Posterior vena cava (tissue), 2 donors: ENCODE measurements at regions not wholly inside any gene's neighbourhood (a gene's known extent, or its start where the extent isn't known, plus 50 kb on each side); places are given as distances from the start of the nearest gene placed in this dataset.

Experiments
- DNase-seq: peaks from one replicate; pipeline ENCODE4 v3.0.0-alpha.2; 2020; ENCODE audit warnings: low spot score
- intact Hi-C, 2 donors: fragments of 100-400 bp; cut with DNase I; formaldehyde crosslinking; loops; one replicate each; pipeline versions ENCODE4 v1.14.1 to v1.14.2; 2022 to 2023
- donor health status: DM: yes; HTN: yes; CAD: no.
- donor health status: DM: yes; HTN: yes; CAD: no.

DNA sequence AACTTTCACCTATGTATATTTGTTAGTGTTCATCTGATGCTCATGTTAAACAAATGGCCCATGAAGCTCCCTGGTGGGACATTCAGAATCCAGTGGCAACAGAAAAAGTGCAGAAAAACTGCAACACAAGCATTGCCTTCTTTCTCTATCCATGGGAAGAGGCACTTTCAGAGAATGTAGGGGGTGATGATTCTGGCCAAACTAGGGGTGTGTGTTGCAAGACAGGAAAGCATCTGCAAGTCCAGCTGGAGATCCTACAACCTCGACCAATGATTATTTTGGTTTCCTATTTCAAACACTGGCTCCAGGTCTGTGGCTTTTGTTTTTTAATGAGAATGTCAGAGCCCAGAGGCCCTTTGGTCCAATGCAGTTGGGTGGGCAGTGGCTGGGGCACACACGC is 198.7 kb downstream of the CXCL12 start:
- intact Hi-C loops: no loop called here
- no peak for DNase-seq

DNA sequence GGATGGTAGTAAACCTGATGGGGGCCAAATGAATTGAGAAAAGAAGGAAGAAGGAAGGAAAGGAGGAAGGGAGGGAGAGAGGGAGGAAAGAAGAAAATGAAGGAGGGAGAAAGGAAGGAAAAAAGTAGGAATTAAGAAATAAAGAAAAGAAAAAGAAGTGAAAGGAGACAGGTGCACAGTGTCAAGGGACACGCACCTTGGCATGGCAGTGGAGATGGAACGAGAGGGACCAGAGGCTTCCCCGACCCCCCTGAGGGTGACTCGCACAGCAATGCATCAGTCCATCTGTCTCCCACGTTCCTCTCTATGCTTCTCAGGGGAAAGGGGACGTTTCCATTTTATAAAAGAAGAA is 199.6 kb downstream of the CXCL12 start:
- no peak for DNase-seq
- intact Hi-C loops: no loop called here

DNA sequence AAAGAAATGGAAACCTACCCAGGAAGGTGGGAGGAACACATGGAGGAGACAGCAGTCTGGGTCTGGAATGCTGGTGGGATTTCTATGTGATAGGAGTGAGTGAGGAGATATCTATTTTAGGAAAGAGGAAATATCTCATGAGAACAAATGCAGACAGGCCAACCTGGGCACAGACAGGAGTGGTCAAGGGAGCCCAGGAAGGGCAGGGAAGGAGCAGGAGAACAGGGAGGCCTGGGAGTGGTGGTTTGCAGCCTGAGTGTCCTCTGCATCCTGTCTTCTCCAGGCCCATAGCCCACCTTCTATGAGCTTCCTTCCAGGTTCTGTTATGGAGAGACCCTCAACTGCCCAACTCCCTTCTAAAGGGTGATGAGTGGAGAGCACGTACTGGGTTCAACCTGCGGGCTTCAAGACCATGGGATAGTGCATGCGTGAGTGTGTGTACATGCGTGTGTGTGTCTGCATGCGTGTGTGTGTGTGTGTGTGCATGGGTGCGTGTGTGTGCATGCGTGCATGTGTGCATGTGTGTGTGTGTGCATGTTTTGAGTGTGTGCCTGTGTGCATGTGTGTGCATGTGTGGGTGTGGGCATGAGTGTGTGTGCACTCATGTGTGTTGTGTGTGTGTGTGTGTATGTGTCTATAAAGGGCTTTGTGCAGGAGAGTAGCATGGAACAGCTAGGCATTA is 200.1 kb downstream of the CXCL12 start:
- no peak for DNase-seq
- intact Hi-C loops: no loop called here

DNA sequence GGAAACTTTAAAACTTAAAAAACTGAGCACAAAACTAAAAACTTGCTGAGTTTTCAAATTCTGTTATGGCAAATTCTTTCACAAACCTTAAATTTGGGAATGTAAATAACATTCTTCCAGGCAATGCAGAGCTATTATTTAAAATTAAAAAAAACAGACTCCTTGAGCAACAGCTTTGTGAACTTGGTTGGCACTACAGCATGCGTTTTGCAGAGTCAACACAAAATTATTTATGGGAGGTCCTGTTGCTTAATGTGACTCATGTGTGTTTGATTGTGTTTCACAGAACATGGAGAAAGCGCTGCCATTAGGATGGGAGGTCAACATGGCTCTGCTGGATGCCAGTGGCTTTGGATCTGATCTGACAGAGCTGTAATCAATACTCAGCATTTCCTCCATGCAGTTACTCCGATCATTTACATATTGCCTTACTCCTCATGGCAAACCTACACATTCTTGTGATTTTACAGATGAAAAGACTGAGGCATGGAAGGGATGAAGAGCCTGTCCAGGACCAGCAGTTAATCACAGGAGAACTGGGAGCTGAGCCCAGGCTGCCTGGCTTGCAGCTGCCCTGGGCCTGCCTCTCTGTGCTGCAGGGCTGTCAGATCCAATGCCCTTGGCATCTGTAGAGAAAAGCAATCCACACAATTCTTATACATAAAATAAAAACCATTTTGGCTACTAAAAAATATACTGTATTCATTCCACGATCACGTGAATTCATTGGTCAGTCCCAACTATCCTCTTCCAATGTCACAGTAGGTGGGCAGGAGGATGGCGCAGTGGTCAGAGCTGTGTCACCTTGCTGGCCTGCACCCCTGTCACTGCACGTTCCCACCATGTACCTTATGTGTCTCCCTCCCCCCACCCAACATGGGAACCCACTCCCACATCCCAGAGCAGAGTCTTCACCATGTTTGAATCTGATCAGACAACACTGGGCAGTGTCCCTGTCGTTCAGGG is 200.9 kb downstream of the CXCL12 start:
- DNase-seq: no peak
- intact Hi-C loops: no loop called here

DNA sequence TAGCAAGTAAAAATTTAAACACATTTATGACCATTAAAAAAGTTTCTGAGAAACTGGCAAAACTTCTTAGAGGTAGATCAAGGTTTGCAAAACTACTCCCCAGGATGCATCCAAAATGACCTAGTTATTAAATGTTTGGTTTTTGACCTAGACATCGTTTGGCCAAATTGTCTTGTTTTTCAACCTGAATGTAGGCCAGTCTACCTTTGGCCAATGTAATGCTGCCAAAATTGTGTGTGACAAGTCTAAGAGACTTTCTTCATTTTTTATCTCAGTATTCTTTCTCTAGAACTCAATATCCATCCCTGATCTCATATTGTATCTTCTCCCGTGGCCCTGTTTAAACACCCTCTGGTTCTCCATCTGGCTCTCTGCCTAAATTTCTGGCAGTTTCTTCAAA is 202.0 kb downstream of the CXCL12 start:
- no peak for DNase-seq
- intact Hi-C loops: no loop called here

DNA sequence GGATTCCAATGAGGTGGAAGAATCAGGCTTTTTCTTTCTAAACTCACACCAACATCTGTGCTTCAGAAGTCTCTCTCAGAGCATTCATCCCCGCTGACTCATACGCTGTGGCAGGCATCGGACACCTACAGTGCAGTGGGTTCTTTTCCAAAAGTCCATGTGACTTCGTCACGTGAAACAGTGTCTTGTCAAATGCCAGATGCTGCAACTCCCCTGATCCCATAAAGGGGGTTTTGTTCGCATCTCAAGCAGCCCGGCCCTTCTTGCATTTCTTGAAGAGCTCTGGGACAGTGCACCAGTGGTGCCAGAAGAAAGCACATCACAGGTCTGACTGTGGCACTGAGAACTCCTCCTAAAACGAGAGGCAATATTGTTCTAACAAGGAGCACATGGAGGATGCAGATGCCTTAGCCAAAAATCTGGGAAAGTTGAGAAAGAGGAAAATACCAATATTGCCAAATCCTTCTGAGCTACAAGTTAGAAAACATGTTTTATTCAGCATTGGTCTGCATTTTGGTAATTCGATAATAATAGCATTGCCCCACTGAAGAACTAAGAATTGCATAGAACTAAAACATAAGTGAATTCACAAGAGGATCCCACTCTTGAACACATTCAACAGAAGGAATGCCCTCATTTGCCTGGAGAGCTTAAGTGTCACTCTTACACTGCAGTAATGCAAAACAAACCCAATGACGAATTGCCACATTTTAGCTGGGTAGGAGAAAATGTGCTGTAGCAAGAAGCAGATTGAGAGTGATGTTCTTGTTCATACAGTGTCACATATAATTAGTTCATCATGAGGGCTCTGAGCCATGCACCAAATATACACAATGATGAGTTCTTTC is 204.4 kb downstream of the CXCL12 start:
- peak; percentile 78 for DNase-seq
- intact Hi-C loops: no loop called here

DNA sequence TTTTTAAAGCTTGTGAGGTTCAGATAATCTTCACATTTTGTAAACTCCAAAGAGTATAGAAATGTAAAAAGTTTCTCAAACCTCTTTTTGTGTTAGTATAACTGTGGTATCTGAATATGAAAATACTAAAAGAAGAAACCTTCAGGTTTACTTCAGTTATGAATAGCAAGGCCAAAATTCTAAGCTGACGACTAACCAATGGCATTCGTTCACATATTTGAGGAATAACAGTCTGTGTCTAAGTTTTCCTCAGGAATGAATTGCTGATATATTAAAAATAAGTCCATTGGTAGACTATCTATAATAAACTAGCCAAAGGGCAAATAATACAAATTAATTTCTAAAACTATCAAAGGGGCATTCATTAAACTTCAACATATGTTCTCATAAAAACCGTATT is 206.0 kb downstream of the CXCL12 start:
- intact Hi-C loops: no loop called here
- DNase-seq: no peak

DNA sequence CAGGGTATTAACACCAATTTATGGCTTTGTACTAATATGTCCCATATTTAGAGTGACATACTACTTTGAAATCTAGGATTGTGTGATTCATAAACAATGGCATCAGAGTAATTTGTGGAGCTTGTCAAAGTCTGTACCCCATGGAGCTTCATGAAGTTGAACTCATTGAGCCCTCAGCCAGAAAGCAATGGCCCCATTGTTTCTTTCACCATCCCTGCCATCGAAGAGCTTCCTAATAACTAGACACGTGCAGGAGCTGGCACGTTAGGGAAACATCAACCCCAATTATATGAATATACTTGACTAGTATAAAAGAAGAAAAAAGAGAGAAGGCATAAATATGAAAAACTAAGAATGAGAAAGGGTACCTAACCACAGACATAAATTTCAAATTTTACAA is 206.6 kb downstream of the CXCL12 start:
- intact Hi-C loops: no loop called here
- no peak for DNase-seq

DNA sequence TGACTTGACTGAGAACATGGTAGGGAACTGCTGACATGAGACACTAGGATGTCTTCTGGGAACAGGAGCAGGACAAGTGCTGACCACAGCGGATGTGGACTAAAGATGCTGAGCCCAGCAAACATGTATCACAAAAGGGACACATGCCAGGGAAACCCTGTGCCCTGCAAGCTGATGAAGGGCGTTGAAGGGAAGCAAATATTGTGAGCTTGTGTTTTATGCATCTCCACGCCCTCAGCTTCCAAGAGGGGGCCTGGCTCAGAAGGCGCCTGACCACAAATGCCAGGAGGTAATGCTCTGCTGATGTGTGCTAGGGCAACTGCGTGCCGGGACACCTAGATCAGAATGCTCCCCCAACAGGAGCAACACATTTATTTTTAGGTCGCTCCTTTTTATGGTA is 207.3 kb downstream of the CXCL12 start:
- intact Hi-C loops: no loop called here
- no peak for DNase-seq

DNA sequence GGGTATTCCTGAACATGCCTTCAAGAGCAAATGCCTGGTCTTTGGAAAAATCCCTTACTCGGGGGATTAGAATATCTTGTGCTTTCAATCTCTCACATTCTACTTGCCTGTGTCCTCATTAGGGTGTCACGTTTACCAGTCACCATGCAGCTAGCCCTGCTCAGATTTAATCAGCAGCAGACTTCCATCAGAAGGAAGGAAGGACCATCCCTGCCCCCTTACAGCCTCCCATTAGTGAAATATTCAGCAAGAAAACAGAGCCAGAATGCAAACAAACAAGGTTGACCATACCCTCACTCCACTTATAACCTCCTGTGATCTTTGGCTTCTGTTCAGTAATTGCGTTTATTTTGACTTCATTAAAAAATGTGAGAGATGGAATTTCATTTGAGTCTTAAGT is 208.6 kb downstream of the CXCL12 start:
- DNase-seq: no peak
- intact Hi-C loops: no loop called here

DNA sequence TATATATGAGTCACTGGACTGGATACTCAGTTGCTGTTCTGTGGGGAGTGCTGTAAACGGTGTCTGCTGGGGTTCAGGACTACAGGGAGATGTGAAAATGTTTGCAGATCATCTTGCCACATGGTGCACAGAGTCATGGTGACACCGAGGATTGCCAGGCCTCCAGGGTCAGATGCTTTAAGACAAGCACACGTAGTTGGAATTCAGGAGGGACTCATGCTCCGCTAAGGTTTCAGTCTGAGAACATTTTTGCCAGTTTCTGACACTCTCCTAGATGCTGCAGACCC is 211.3 kb downstream of the CXCL12 start:
- intact Hi-C loops: no loop called here
- no peak for DNase-seq

DNA sequence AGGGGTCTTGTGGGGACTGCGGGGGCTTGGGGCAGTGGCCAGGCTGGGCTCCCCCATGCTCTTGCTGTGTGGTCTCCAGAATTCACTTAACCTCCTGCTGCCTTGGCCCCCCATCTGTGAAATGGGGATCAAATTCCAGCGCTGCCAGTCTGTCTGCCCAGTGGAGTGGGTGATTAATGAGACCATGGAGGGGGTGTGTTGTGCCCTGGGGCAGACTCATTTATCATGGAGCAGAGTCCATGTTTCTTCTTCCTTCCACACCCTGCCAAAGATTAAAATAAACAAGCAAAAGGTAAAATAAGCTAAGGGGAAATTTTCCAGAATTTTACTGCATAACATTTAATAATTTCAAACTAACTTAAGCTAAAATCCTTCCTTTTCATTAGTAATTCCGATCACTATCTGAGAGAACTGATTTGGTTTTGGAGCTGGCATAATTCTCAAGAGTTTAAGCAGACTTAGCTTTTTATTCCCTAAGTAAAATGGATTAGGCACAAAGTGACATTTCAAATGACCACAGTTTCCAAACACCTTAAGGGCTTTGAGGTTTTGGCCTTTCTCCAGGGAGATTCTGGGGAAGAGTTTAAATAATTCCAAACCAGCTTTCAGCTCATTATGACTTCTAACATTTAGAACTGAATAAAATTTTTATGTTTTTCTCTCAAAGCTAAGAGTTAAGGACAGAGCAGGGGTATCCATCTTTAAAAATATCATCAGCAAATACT is 211.9 kb downstream of the CXCL12 start:
- intact Hi-C loops: no loop called here
- no peak for DNase-seq

DNA sequence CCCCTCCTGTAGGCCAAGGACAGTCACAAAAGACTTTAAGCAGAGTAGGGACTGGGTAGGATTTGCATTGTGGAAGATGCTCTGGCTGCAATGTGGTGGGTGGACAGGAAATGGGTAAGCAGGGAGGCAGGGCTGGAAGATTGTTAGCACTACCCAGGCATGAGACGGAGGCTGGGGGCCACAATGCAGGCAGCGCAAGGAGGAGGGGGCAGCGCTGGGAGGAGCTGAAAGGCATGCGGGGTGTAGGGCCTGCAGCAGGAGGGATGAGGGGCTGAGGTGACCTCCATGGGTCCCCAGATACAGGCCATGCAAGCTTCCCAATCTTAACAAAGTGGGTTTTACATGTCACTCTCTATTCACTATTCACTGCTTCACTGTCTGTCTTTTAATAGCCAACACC is 213.1 kb downstream of the CXCL12 start:
- intact Hi-C loops: no loop called here

DNA sequence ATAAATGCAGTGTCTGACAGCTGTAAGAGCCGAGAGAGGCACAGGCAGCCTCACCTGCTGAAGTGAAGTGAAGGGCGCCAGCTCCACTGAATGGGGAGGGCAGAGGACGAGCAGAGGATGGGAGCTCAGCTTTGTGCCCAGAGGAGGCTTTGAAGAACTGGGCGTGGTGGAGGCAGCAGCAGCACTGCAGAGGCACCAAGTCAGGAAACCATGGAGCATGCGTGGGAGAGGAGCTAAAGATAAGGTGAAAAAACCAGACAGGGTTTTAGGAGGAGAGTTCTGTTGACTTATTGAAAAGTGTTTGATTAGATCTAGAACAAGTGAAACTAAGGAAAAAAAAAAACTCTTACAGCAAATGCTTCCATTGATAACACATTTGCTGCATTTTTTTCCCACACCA is 216.4 kb downstream of the CXCL12 start:
- intact Hi-C loops: no loop called here
- DNase-seq: no peak

More for the DNA sequence above, 213.1 kb downstream of the CXCL12 start:
- no peak for DNase-seq

DNA sequence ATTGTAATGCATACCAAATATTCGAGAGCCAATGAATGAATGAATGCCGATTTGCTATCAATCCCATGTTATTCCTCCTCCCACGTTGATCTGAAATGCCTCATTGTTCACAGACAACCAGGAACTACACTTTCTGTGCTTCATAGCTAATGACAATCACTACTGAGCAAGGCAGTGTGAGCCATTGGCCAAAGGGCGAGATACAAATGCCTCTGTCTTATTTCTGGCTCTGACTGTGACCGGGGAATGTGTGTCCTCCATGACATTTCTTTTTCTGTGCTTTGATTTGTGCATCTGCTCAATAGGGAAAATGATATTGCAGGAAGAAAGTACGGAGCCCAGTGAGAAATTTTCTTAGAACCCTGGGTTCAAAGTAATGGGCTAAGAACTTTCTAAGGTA is 217.1 kb downstream of the CXCL12 start:
- intact Hi-C loops: no loop called here
- DNase-seq: no peak

DNA sequence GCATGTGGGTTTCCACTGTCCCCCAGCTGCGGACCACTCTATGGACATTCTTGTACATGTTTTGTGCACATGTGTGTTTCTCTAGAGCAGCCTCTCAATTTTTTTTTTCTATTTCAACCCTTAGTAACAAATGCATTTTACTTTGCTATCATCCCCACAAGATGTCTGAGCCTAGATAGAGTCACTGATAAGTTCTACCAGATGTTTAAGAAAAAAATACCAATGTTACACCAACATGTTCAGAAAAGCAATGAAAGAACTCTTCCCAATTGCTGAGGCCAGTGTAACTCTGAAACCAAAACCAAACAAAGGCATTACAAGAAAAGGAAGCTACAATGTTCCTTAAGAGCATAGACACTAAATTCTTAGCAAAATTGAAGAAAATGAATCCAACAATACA is 218.5 kb downstream of the CXCL12 start:
- intact Hi-C loops: no loop called here
- no peak for DNase-seq

DNA sequence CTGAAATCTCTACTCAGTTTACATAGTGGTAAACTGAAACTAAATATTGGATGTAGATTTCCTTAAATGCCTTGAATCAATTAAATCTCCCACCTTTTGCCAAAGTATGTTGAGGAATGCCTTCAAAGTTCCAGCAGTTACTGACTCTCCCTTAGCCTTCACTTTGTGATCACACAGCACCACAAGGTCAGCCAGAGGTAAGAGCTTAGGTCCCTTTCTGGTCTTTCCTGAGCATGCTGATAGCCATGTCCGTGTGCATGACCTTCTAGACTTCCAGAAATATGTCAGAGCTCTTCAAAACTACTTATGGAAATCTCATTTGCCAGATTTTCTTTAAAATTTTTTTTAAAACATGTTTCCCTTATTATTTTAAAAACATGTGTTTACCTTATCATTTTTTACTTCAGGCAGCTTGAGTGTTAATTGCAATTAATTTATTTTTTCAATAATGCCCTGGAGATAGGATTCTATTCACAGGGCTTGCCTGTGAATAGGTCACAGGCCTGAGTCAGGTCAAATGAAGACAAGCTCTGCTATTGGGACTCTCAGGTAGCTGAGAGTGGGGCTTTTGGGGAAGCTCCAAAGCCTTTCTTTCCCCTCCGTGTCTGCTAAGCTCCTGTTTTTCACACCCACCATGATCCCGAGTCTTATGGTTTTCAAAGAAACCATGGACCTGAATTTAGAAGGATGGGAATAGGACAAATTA is 220.5 kb downstream of the CXCL12 start:
- no peak for DNase-seq
- intact Hi-C loops: no loop called here

DNA sequence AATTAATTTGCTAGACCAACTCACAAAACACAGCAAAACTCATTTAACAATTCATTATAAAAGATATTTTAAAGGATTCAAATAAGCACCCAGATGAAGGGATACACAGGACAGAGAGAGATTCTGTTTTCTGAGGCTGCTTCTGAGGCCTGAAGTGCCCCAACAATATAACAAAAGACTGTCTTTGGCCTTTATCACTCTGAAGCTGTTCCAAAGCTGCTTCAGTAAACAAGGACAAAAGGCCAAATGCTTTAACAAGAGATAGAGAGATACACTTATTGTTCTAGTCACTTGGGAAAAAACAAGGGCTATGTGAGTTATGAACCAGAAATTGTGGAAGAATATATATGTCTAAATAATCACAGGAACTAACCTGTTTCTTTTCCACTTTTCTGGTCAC is 223.7 kb downstream of the CXCL12 start:
- DNase-seq: no peak
- intact Hi-C loops: no loop called here

DNA sequence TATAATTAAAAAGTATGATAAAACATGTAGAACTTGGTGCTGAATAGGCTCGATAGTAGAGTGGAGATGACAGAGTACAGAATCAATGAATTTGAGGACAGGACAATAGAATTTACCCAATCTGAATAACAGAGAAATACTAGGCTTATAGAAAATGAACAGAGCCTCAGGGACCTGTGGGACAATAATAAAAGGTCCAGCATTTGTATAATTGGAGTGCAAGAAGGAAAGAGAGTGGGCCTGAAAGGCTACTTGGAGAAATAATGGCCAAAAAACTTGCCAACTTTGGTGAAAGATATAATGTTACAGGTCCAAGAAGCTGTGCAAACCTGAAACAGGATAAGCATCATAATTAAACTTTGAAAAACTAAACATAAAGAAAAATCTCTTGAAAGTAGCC is 227.3 kb downstream of the CXCL12 start:
- intact Hi-C loops: no loop called here
- DNase-seq: no peak
